ENCODE measurements at regions not wholly inside any gene's neighbourhood (a gene's known extent, or its start where the extent isn't known, plus 50 kb on each side); places are given as distances from the start of the nearest gene placed in this dataset.

DNA sequence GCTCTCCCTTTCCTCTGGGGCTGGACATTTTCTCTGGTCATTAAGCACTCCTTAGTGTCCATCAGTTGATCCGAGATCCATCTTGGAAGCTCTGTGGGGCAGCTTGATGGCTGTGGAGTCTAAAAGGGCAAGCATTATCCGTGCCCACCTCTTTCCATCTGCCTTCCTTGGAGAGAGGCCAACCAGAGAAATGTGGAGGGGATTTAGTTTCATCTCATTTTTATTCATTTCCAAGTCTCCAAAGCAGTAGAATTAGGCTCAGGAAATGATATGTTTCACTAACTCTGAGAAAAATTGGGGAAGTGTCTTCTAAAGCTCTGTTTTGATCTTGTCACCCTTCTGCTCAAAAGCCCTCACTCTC, 95.9 kb upstream of the KLHL25 start:
- DNase-seq = no peak

DNA sequence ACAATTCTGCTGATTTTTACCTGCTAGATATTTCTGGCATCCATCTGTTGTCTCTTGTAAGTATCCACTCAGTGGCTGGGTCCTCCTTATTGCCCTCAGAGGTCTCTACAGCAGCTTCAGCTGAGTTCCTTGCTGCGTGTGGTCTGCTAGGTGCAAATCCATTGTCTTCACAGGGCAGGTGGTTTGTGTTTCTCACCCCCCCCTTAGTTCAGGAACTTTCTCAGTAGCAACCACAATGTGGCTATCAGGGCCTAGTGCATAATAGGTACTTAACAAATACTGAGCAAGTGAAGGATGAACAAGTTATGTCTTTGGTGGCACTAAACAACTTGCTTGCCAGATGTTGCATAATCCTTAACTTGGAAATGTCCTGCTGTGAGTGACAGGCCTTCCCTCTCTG, 96.7 kb upstream of the KLHL25 start:
- DNase-seq = no peak

DNA sequence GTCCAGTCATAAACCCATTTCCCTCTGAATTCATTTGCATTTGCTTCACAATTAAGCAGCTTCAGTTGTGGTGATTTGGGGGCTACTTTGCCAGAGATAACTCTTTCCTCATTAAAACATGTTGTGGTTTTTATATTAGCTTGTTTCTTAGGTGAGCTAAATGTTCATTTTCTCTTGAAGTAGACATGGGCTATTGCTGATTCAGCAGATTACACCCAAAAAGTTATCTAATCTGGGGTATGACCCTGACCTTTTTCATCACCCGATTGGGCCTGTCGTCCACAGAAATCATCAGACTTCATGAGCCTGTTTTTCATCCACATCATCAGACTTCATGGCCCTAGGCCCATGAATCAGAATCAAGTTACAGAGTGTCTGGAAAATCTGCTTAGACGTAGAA, 97.5 kb upstream of the KLHL25 start:
- DNase-seq = no peak

DNA sequence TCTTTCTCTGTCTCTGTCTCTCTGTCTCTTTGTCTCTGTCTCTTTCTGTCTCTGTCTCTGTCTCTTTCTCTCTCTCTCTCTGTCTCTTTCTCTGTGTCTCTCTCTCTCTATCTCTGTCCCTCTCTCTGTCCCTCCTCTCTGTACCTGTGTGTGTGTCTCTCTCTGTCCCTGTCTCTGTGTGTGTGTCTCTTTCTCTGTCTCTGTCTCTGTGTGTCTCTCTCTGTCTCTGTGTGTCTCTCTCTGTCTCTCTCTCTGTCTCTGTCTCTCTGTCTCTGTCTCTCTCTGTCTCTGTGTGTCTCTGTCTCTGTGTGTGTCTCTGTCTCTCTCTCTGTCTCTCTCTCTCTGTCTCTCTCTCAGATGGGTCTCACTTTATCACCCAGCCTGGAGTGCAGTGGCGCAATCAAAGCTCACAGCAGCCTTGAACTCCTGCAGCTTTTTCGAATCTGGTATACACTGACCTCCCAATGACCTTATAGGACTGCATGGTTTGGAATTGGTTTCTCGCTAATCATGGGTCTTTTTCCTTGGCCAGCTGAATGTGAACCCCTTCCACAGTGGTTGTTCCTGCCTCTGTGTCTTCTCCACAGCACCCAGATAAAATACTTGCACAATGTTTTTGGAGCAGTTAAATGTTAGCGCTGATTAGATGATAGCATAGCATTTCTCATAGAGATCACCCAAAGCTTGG, 102.6 kb upstream of the KLHL25 start:
- DNase-seq = no peak

DNA sequence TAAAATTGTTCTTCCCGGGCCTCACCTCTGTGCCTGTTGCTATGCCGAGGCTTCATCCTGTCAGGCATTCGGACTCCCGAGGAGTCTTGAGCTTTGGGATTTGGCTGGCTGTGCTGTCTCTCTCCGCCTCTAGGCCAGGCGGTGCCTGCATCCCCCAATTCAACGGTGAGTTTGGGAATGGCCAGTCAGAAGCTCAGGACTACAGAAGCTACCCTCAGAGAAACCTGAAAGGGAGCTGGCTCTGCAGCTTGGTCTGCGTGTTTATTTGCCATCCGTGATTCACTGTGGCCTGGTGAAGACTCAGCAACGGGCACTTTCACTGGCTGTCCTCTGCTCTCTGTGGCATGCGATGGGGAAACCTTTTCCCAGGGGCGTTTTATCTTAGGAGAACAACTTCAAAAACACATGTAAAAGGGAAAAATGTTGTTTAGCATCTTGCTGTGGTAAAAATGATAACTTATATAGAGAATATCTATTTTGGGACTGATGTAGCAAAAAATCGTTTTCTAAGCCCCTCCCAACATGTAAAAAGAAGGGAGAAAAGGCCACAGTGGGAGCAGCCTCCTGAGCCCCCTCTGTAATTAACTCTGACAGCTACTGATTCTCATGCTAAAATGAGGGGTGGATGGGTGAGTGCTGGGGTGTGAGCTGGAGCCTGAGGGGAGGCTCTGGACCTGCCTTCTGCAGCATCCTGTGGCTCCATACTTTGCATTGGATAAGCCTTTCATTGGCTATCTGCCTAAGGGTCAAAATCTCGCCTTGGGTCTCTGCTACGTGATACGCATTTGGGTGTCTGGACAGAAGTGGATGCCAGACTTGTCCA, 103.4 kb upstream of the KLHL25 start:
- DNase-seq = no peak

DNA sequence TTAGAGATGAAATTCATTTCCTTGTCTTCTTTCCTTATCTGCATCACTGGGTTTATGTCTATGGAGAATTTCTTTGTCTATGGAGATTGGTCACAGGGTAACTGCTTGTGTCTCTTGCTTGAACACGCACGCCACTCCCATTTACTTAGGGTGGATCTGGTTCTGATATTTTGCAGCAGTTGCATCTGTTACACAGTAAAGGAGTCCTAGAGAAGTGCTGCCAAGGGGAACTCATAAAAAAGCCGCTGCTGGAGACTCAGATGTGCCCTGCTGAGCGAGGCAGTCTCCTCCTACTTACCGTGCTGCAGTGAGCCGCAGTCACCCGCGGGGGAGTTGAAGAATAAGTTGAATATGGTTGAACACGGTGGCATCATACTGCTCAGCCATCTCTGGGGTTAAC, 105.2 kb upstream of the KLHL25 start:
- no peak for DNase-seq

DNA sequence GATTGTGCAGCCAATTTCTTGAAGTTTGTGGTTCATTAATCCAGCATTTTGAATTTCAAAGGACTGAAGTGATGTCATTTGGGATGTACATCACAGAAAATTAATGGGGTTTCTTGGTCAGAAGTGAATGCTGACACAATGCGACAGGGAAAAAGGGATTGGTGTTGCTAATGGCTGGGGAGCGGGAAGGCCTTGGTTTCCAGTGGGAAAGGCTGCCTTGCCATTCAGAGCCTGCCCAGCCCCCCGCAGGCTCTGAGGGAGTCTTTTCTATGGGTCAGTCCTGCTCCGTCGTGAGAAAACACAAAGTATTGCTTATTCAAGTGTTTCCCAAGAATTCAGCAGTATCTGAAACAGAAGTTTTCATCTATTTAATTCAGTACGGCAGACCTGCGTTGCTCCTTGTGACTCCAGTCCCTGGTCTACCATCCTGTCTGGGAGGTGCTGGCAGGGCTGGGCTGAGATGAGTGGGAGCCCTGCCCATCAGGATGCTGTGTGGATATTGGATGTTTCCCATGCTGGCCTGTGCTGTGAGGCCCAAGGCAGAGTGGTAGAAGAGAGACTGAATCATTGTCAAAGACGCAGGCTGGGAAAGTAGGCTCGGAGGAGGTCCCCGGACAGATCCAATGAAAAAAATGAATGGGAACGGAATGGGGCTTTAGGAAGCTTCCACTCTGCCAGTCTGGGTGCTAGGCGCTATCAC, 111.2 kb upstream of the KLHL25 start:
- no peak for DNase-seq

DNA sequence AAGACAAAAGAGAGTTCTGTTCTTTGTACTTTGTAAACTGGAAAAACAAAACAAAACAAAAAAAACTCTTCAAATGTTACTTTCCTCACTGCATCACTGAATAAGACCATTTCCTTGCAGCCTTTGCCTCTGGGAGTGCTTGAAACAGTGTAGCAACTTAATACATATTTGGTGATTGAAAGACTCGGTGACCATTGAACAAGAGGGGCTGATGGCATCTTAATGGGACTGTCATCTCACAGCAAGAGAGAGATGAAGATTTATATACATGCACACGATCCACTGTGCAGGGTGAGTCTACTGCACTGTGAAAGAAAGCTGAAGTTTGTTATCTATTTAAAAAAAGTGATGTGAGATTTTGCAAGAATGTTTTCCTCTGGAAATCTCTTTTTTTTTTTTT, 111.9 kb upstream of the KLHL25 start:
- DNase-seq = no peak

DNA sequence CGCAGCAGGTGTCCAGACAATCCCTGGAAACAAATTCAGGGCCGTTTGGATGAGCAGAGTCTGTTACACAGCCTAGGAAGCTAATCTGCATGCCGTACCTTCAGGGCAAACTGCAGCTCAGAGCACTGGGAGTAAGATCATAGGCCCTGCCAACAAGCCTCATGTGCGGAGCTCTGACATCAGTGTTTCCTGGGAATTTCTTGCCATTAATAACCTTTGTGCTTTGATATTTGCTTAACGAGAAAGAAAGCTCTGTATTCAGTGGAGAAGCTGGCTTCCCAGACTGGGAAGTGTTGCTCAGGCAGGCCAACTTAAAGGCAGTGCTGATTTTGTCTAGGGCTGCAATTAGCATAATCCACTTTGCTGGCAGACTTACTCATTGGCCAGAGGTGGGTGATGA, 116.1 kb upstream of the KLHL25 start:
- DNase-seq = no peak

DNA sequence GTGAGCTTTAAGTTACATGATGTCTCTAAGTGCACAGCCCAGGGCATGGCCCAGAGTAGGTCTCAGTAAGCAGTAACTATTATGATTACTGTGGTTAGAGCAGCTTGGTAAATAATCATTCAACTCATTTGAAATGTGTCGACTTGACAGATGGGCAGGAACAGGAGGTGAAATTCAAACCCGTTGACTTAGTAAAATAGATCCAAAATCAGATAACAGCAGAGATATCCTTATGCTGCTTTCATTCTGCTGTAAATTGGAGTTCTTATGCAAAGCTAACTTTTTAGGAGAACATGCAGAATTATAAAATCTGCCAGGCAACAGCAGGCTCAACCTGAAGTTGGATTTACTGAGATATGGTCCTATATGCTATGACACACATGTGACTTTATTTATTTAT, 118.7 kb upstream of the KLHL25 start:
- no peak for DNase-seq

DNA sequence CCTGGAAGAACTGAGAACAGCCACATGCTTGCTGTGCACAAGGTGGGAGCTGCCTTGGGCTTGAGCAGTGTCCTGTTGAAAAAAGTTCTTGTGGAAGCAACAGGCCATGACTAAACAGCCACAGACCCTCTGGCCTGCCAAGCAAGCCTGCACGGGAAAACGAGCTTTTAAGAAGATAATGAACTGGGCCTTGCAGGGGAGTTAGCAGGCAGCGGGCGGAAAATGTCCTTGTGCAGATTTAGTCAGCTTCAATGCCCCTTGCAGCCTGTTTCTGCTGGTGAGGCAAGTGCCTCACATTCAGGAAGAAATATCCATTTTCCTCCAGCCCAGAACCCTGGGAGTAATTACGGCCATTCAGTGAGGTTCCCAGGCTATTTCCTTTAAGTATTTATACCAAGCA, 126.2 kb upstream of the KLHL25 start:
- no peak for DNase-seq

DNA sequence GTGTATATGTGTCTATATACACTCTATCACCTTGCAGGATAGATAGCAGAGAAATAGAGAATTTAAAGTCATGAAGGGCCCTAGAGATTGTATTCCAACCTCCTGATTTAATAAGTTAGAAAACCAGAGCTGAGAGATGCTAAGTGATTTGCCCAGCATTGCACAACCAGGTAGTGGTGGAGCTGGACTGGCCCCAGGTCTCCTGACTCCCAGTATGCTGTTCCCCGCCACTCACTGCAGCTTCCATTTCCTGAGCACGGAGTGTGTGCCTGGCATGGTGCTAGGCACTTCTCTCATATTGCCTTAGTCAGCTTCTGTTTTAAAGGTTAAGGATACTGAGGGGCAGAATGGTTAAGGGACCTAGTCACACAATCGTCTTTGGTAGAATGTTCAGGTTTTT, 129.4 kb upstream of the KLHL25 start:
- DNase-seq = no peak

DNA sequence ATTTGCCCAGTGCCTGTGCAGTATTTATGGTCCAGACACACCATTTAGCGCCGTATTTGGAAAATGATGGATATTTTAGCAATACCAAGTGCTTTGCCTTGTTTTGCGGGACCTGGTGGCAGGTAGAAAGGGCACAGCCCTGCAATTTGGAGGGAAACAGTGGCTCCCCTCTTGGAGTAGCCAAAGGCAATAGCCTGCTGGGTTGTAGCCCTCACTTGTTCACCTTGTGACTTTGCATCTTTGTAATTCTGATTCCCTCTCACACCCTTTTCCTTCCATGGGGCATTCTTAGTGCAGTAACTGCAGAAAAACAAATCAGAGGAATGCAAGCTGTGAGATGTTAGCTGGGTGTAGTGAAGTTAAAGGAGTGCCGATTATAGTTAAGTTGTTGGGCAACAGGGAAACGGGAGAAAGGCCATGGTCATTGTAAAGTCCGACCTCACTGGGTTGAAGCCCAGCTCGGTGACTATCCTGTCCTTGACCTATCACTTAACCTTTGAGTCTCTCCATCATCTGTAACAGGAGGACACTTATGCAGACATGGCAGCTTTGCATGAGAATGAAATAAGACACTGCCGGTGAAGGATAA, 131.0 kb upstream of the KLHL25 start:
- no peak for DNase-seq

DNA sequence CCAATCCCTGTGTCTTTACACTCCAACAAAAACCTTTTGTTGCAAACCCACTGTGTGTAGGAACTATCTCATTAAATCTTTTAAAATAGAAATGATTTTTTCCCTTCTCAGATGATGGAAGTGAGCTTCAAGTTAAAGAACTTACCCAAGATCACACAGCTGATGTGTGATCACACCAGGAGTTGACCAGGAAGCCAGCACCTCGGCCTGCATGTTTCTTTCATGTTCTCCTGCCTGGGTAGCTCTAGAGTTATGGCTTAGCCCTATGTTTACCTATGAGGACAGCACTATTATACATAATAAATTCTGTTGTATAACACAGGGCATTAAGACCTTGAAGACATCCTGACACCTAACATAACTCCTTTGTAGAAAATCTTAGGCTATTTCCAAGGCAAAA, 132.1 kb upstream of the KLHL25 start:
- DNase-seq = no peak

DNA sequence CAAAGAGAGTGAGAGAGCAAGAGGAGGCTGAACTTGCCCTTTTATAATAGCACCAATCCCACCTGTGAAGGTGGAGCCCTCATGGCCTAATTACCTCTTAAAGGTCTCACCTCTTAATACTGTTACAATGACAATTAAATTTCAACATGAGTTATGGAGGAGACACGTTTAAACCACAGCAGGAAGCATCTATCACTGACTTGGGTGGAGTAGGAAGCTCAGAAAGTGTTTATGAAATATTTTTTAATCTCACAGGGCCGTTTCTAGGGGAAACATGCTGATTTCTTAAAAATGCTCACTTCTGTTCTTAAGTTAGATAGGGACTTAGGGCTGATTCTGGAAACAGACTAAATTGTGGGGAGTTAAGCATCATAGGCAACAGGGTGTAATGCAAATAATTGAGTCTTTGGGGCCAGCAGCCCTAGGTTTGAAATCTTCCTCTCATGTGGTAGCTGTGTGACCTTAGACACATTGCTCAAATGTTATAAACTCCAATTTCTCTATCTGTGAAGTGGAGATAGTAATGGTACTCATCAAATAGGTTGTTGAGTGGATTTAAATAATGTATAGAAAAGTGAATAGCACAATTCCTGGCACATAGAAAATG, 133.3 kb upstream of the KLHL25 start:
- no peak for DNase-seq

DNA sequence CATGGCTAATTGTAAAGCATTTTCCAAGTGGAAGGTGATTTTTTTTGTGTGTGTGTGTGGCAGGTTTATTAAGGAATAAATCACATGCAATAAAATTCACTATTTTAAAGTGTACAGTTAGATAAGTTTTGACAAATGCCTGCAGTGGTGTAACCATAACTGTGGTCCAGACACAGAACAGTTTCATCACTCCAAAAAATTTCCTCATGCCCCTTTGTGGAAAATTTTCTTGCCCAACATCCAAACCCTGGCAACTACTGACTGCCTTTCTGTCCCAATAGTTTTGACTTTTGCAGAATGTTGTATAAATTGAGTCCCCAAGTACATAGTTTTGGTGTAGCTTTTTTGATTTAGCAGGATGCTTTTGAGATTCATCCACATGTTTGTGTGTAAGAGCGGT, 135.1 kb upstream of the KLHL25 start:
- DNase-seq = no peak

DNA sequence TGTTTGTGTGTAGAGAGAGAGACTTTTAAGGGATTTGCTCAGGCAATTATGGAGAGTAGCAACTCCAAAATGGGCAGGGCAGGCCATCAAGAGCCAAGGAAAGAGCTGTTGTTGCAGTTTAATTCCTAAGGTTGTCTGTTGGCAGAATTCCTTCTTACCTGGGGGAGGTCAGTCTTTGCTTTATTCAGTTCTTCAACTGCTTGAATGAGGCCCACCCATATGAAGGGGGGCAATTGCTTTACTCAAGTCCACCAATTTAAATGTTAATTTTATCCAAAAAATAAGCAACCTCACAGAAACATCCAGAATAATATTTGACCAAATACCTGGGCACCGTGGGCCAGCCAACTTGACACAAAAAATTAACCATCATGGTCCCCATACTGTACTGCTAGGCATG, 137.7 kb upstream of the KLHL25 start:
- DNase-seq = no peak

DNA sequence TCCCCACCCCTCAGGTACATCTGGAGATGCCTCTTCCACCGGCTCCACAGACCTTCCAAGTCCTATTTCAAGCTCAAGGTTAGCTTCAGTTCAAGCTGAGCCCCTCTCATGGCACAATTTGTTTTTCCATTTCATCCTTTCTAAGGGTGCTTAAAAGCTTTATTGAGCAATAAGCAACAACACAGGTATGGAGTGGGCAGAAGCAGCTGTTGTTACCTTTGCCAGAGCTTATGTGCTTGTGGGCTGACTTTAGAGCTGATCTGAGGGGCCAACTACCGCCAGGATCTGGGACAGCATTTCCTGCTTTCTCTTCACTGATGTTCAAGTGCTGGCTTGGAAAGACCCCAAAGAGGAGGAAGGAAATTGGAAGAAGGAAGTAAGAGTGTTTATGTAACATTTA, 140.0 kb upstream of the KLHL25 start:
- DNase-seq = no peak

DNA sequence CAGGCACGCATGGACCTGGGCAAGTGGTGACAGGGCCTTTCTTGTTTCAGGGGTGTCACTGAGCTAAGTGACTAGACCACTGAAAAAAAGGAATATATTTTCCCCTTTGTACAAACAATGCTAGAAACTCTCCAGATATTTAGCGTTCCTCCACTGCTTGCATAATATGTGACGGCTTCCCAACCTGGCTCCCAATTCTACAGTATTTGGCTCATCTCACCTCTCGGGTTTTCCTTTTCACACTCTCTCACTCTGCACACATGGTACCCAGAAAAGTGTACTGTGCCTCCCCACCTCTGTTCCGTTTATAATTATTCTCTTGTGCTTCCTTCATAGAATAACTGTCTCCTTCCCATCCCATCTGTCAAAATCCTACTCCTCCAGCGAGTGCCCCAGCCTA, 140.5 kb upstream of the KLHL25 start:
- DNase-seq = no peak

DNA sequence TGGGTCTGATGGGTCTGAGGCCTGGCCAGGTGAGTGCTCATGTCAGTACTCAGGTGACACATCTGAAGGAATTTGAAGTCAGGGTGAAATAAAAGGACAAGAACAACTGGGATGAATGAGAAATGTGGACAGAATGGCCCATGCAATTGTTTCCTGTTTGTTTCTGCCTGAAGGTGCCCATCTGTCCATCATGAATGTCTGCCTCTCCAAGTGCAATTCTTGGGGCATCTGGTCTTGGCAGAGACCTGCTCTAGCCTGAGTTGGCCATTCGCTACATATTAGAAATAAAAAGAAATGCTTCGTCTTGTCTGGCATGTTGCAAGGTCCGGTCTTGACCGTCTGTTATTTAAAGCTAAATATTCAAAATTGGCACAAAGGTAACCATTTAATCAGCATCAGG, 142.0 kb upstream of the AGBL1 start:
- DNase-seq = no peak

DNA sequence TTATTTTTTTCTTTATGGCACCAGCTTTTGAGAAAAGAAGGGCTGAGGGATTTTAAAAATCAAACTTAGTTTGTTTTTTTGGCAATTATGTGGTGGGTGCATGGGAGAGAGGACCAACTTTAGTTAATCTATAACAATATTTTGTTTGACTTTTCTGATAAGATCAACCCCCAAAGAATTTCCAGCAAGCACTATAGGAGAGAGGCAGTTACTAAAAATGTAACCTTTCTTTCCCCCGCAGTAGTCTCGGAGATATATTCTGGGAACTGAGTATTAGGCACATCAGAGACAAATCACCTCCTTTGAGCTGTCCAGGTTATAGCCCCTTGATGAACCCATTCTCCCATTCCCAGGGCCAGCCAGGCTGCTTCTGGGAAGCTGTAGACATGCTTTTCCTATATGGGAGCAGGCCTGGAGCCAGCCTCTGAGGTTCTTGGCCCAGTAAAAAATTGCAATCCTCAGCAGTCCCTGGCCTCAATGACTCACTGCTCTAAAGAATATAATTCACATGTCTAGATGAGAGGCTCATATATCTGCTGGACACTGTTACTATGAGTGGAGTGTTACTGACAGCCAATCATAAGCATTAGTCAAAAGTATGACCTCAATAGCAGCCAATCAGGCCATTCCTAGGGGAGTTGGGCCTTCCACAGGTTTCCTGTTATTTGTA, 138.3 kb upstream of the AGBL1 start:
- no peak for DNase-seq

DNA sequence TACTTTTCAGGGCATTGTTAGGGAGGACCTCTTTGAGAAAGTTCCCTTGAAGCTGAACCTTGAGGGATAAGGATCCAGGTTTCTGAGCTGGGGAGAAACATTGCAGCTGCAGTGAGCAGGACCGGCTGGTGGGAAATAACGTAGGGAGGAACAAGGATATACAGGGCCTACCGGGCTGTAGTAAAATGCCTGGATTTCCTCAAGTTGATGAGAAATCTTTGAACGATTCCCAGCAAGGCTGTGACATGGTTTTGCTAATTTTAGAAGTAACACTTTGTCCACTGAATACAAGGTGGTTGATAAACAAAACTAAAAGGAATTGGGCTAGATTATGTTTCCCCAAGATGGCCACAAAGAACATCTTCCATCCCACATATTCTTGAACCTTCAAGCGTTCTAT, 137.0 kb upstream of the AGBL1 start:
- DNase-seq = no peak

DNA sequence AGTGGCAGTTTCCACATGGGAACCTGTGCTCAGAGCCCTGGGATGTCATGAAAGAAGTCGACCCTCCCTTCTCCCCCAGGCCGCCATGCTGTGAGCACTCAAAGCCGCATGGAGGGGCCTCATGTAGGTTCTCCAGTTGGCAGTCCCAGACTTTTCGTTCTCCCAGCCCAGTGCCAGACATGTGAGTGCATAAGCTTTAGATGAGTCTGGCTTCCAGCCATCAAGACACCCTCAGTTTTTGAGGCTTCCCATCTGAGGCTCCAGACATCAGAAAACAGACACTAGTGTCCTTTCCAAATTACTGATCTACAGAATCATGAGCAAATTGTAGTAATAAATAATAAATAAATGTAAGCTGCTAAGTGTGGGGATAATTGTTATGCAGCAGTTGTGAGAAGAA, 136.5 kb upstream of the AGBL1 start:
- DNase-seq = no peak

Data from activated effector memory CD4-positive, alpha-beta T cell treated with Interleukin-2 at 50 U/mL for 16 hours (primary cell).